Amniotic stem cell (primary cell): ENCODE measurements at regions not wholly inside any gene's neighbourhood (a gene's known extent, or its start where the extent isn't known, plus 50 kb on each side); places are given as distances from the start of the nearest gene placed in this dataset.

Experiments used
- DNase-seq: peaks from one replicate; lab custom pipeline; 2025; lab: John Stamatoyannopoulos, UW

GRCh38 chr2:166560022-166560421 lies 66.0 kb upstream of the SCN7A start:
- DNase-seq, result no peak

- no peak for DNase-seq
Measured at GRCh38 chr2:166550923-166551322, 56.9 kb upstream of the SCN7A start.

GRCh38 chr2:166545473-166545872 lies 51.4 kb upstream of the SCN7A start:
- no peak for DNase-seq
